OCI-LY7 (cell line): ENCODE measurements at regions not wholly inside any gene's neighbourhood (a gene's known extent, or its start where the extent isn't known, plus 50 kb on each side); places are given as distances from the start of the nearest gene placed in this dataset.

Experiments used
- BruUV-seq: library from RNA; stranded (reverse); fragments of 400-500 nt; replicated peaks from 2 replicates; lab custom pipeline; 2021; lab: Mats Ljungman, UMichigan
- CTCF ChIA-PET: fragments of 300-600 bp; sonication (Branson Sonifier 250); formaldehyde crosslinking; loops from one replicate; lab custom pipeline; 2022; ENCODE audit warnings: antibody characterized with exemption; ENCODE audit not compliant: unreplicated experiment; lab: Charles Lee
- POLR2A ChIA-PET: fragments of 300-600 bp; sonication (Branson Sonifier 250); formaldehyde crosslinking; loops from one replicate; lab custom pipeline; 2022; ENCODE audit warnings: antibody characterized with exemption; lab: Charles Lee
- DNase-seq: peaks from one replicate; pipeline ENCODE4 v3.0.0-alpha.2; 2015; ENCODE audit warnings: low spot score
- H2AFZ ChIP-seq: fragments of 200-600 bp; sonication (generic), shearing (Covaris generic); 2 replicates; pipeline ENCODE4 v1.6.1; 2014; ENCODE audit warnings: mild to moderate bottlenecking, antibody characterized with exemption, low read length, moderate library complexity
- H3K27ac ChIP-seq: fragments of 200-600 bp; sonication (generic); 2 replicates; pipeline ENCODE4 v1.5.1; 2014; ENCODE audit warnings: mixed run types, low read depth, mild to moderate bottlenecking, moderate library complexity, low read length, inconsistent platforms; ENCODE audit not compliant: poor library complexity, severe bottlenecking
- H3K36me3 ChIP-seq: fragments of 200-600 bp; sonication (generic); 2 replicates; pipeline ENCODE4 v1.6.1; 2014; ENCODE audit warnings: mild to moderate bottlenecking, antibody characterized with exemption, low read length, moderate library complexity, mixed read lengths; ENCODE audit not compliant: insufficient read depth
- H3K4me1 ChIP-seq: fragments of 200-600 bp; sonication (generic); 2 replicates; pipeline ENCODE4 v1.5.1; 2014; ENCODE audit warnings: mild to moderate bottlenecking, low read length; ENCODE audit not compliant: insufficient read depth, poor library complexity, severe bottlenecking
- H3K4me2 ChIP-seq: fragments of 200-600 bp; sonication (generic); 2 replicates; pipeline ENCODE4 v1.6.1; 2014; ENCODE audit warnings: mild to moderate bottlenecking, low read length
- H3K4me3 ChIP-seq: fragments of 200-600 bp; sonication (generic); 2 replicates; pipeline ENCODE4 v1.5.1; 2014; ENCODE audit warnings: mild to moderate bottlenecking, low read depth, low read length; ENCODE audit not compliant: poor library complexity, severe bottlenecking
- H3K79me2 ChIP-seq: fragments of 200-600 bp; sonication (generic); 2 replicates; pipeline ENCODE4 v1.6.1; 2016; ENCODE audit warnings: low read depth, mild to moderate bottlenecking, low read length, moderate library complexity, mixed read lengths; ENCODE audit not compliant: insufficient read depth
- H3K9me2 ChIP-seq: fragments of 200-600 bp; sonication (generic); 2 replicates; pipeline ENCODE4 v1.6.1; 2016; ENCODE audit warnings: mild to moderate bottlenecking, low read length, mixed read lengths; ENCODE audit not compliant: insufficient read depth
- H3K9me3 ChIP-seq: fragments of 200-600 bp; sonication (generic); 2 replicates; pipeline ENCODE4 v1.6.1; 2014; ENCODE audit warnings: mild to moderate bottlenecking, mixed run types, low read length, mixed read lengths
- H4K20me1 ChIP-seq: fragments of 200-600 bp; sonication (generic); 2 replicates; pipeline ENCODE4 v1.6.1; 2014; ENCODE audit warnings: mild to moderate bottlenecking, antibody characterized with exemption, low read length, moderate library complexity, mixed read lengths; ENCODE audit not compliant: insufficient read depth
- EZH2phosphoT487 ChIP-seq: fragments of 200-600 bp; sonication (generic); IDR thresholded peaks from 2 replicates; pipeline ENCODE4 v1.6.1; 2018; ENCODE audit warnings: low read depth, borderline replicate concordance, mild to moderate bottlenecking, mixed run types, antibody characterized with exemption, low read length, moderate library complexity, mixed read lengths
- intact Hi-C: fragments of 100-400 bp; cut with micrococcal nuclease; formaldehyde crosslinking; loops from one replicate; pipeline ENCODE4 v1.10.0; 2022; ENCODE audit not compliant: unreplicated experiment
- TF ChIP-seq, protein P1 (sequence below): fragments of 200-600 bp; sonication (generic); conservative IDR thresholded peaks from 2 replicates; pipeline ENCODE4 v1.5.1; 2014; ENCODE audit warnings: mild to moderate bottlenecking, antibody characterized with exemption, low read length, moderate library complexity, mixed read lengths

GRCh38 chr10:131512852-131513251 lies 201.3 kb upstream of the TCERG1L start:
- BruUV-seq, result no TSS peak
- Histone ChIP-seq H3K4me3 (no peak overlapping the region), H3K9me3 (no peaks in the 10 kb centered on the region), H4K20me1 (no peaks in the 10 kb centered on the region), H3K27ac (no peak overlapping the region), H3K79me2 (no peaks in the 10 kb centered on the region), H3K4me2 (no peak overlapping the region), H3K4me1 (no peaks in the 10 kb centered on the region), H3K9me2 (no peaks in the 10 kb centered on the region), H2AFZ (no peak overlapping the region), H3K36me3 (no peaks in the 10 kb centered on the region)
- no peak for TF ChIP-seq EZH2phosphoT487
- ChIA-PET POLR2A (no interaction called here), CTCF (no interaction called here)
- intact Hi-C loops, result no loop called here
- no peak for DNase-seq

GRCh38 chr10:131513445-131513844 lies 201.9 kb upstream of the TCERG1L start:
- no peak overlapping the region for H2AFZ ChIP-seq
- H3K27ac ChIP-seq, result no peak overlapping the region
- no peaks in the 10 kb centered on the region for H3K36me3 ChIP-seq
- H3K79me2 ChIP-seq, result no peaks in the 10 kb centered on the region
- no peaks in the 10 kb centered on the region for H3K9me3 ChIP-seq
- ChIA-PET POLR2A (no interaction called here), CTCF (no interaction called here)
- no peak overlapping the region for H3K4me2 ChIP-seq
- TF ChIP-seq EZH2phosphoT487, result no peak
- TF ChIP-seq, protein P1, sequence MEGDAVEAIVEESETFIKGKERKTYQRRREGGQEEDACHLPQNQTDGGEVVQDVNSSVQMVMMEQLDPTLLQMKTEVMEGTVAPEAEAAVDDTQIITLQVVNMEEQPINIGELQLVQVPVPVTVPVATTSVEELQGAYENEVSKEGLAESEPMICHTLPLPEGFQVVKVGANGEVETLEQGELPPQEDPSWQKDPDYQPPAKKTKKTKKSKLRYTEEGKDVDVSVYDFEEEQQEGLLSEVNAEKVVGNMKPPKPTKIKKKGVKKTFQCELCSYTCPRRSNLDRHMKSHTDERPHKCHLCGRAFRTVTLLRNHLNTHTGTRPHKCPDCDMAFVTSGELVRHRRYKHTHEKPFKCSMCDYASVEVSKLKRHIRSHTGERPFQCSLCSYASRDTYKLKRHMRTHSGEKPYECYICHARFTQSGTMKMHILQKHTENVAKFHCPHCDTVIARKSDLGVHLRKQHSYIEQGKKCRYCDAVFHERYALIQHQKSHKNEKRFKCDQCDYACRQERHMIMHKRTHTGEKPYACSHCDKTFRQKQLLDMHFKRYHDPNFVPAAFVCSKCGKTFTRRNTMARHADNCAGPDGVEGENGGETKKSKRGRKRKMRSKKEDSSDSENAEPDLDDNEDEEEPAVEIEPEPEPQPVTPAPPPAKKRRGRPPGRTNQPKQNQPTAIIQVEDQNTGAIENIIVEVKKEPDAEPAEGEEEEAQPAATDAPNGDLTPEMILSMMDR, result no peak
- intact Hi-C loops, result no loop called here
- DNase-seq, result no peak
- H4K20me1 ChIP-seq, result no peaks in the 10 kb centered on the region
- no peaks in the 10 kb centered on the region for H3K9me2 ChIP-seq
- H3K4me1 ChIP-seq, result no peaks in the 10 kb centered on the region
- H3K4me3 ChIP-seq, result no peak overlapping the region
- BruUV-seq, result no TSS peak

- no peaks in the 10 kb centered on the region for H3K36me3 ChIP-seq
- no peak overlapping the region for H3K4me3 ChIP-seq
- no peak overlapping the region for H3K4me2 ChIP-seq
- H3K4me1 ChIP-seq, result no peaks in the 10 kb centered on the region
- BruUV-seq, result no TSS peak
- TF ChIP-seq, protein P1, result no peak
- TF ChIP-seq EZH2phosphoT487, result no peak
- no peaks in the 10 kb centered on the region for H3K79me2 ChIP-seq
- no peak overlapping the region for H2AFZ ChIP-seq
- no peaks in the 10 kb centered on the region for H3K9me3 ChIP-seq
- H3K27ac ChIP-seq, result no peak overlapping the region
- no peaks in the 10 kb centered on the region for H4K20me1 ChIP-seq
- intact Hi-C loops, result no loop called here
- H3K9me2 ChIP-seq, result no peaks in the 10 kb centered on the region
- DNase-seq, result no peak
- POLR2A ChIA-PET, result no interaction called here
- CTCF ChIA-PET, result no interaction called here
These were observed 202.4 kb upstream of the TCERG1L start for GRCh38 chr10:131513901-131514300.
